CD4-positive, alpha-beta memory T cell (primary cell): ENCODE measurements at regions not wholly inside any gene's neighbourhood (a gene's known extent, or its start where the extent isn't known, plus 50 kb on each side); places are given as distances from the start of the nearest gene placed in this dataset.
"Not testable (repeated sequence)": the region's sequence is repeated elsewhere in the genome, so short reads cannot be mapped to it uniquely, and the experiment has no call there.

Source experiments
- CTCF ChIA-PET: fragments of 350-600 bp; sonication (Branson Sonifier 250); formaldehyde crosslinking; loops from one replicate; lab custom pipeline; 2021; ENCODE audit warnings: inconsistent platforms; ENCODE audit not compliant: partially characterized antibody; lab: Charles Lee
- POLR2A ChIA-PET: fragments of 350-600 bp; sonication (Branson Sonifier 250); formaldehyde crosslinking; loops from one replicate; lab custom pipeline; 2021; ENCODE audit not compliant: partially characterized antibody; lab: Charles Lee
- DNase-seq, 5 donors: peaks; one replicate each; pipeline versions ENCODE4 v3.0.0 to v3.0.0-alpha.2; 2020 to 2022; ENCODE audit warnings: mixed read lengths in 1 of 5
- H3K27ac ChIP-seq: one replicate; pipeline ENCODE4 v1.7.0; 2013; ENCODE audit warnings: low read depth, low read length
- H3K27me3 ChIP-seq: 2 replicates; pipeline ENCODE4 v1.7.0; 2013; ENCODE audit warnings: mild to moderate bottlenecking, low read length, moderate library complexity; ENCODE audit not compliant: insufficient read depth
- H3K36me3 ChIP-seq: 2 replicates; pipeline ENCODE4 v1.7.0; 2013; ENCODE audit warnings: mild to moderate bottlenecking, low read length, moderate library complexity; ENCODE audit not compliant: insufficient read depth
- H3K4me1 ChIP-seq: 2 replicates; pipeline ENCODE4 v1.7.0; 2013; ENCODE audit warnings: mild to moderate bottlenecking, low read length, moderate library complexity; ENCODE audit not compliant: insufficient read depth
- H3K4me3 ChIP-seq, 2 donors: one replicate each; pipeline ENCODE4 v1.7.0; 2013; ENCODE audit warnings: low read length in 2 of 2, mild to moderate bottlenecking in 1 of 2
- H3K9me3 ChIP-seq, 2 donors: one replicate each; pipeline ENCODE4 v1.7.0; 2013; ENCODE audit warnings: low read length in 2 of 2, control low read depth in 1 of 2; ENCODE audit not compliant: control insufficient read depth in 1 of 2
- H3K27ac Mint-ChIP-seq, 7 donors: one replicate each; pipeline ENCODE4 v1.8.0; 2020 to 2021; ENCODE audit warnings: mixed read lengths in 7 of 7, mild to moderate bottlenecking in 6 of 7, inconsistent platforms in 3 of 7, moderate library complexity in 3 of 7
- H3K27me3 Mint-ChIP-seq, 2 donors: one replicate each; pipeline ENCODE4 v1.8.0; 2020 to 2021; ENCODE audit warnings: mixed read lengths in 2 of 2
- H3K36me3 Mint-ChIP-seq, 2 donors: one replicate each; pipeline ENCODE4 v1.8.0; 2020 to 2021; ENCODE audit warnings: mixed read lengths in 2 of 2, inconsistent platforms in 1 of 2, mild to moderate bottlenecking in 1 of 2
- H3K4me1 Mint-ChIP-seq, 4 donors: one replicate each; pipeline ENCODE4 v1.8.0; 2020 to 2021; ENCODE audit warnings: mixed read lengths in 4 of 4, mild to moderate bottlenecking in 1 of 4
- H3K4me3 Mint-ChIP-seq, 8 donors: one replicate each; pipeline ENCODE4 v1.8.0; 2020 to 2021; ENCODE audit warnings: mixed read lengths in 8 of 8, mild to moderate bottlenecking in 7 of 8, moderate library complexity in 6 of 8, inconsistent platforms in 3 of 8
- H3K9me3 Mint-ChIP-seq, 8 donors: one replicate each; pipeline ENCODE4 v1.8.0; 2020 to 2021; ENCODE audit warnings: mixed read lengths in 8 of 8, mild to moderate bottlenecking in 5 of 8, inconsistent platforms in 3 of 8, moderate library complexity in 1 of 8
- intact Hi-C: fragments of 100-400 bp; cut with micrococcal nuclease; formaldehyde crosslinking; loops from one replicate; pipeline ENCODE4 v1.15.1; 2023

DNA sequence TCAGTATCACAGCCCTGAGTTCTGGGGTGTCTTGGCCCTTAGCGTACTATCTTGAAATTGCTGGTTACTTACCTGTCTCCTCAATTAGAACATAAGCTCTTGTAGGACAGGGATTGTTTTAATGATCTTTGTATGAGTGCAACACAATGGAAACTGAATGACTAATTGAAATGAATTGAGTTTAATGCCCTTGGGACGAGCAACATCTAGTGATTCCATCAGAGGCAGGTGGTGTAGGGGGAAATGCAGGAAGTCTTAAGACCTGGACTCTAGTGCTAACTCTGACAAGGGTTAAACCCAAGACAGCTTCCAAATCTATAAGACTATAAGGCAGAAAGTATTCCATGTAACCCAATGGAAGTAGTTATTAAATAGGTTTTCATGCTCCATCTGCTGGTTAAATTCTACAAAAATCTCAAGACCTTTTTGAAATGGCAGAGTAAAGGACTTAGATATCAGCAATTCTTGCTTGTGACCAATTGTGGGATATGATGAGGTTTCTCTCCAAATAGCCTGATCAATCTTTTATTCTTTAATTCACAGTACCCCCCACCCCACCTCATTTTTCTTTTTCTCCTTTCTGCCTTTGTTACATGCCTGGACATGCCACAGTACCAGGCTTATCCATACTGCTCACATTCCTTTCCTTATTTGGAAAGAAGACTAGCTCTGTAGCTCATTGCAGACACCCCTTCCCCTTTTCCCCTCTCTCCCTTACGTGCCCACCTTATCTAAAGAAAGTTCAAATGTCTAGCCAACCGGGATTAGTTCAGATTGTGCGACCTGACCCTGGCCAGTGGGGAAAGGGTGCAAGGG is 340.8 kb downstream of the PAPSS1 start:
- no peak for DNase-seq
- H3K4me3 Mint-ChIP-seq = no peak overlapping the region
- H3K36me3 ChIP-seq = no peaks in the 10 kb centered on the region
- H3K9me3 ChIP-seq = no peaks in the 10 kb centered on the region
- ChIA-PET POLR2A (no interaction called here), CTCF (no interaction called here)
- no peaks in the 10 kb centered on the region for H3K4me1 Mint-ChIP-seq
- H3K9me3 Mint-ChIP-seq = peaks cover 0 to 5% (median 0%) of the 10 kb centered on the region in 8 donors
- intact Hi-C loops = no loop called here
- H3K4me1 ChIP-seq = no peaks in the 10 kb centered on the region
- no peak overlapping the region for H3K4me3 ChIP-seq
- peaks cover 0 to 1% of the 10 kb centered on the region in 2 donors for H3K27me3 Mint-ChIP-seq
- no peaks in the 10 kb centered on the region for H3K27me3 ChIP-seq
- H3K27ac ChIP-seq = no peak overlapping the region
- H3K27ac Mint-ChIP-seq = no peak overlapping the region
- H3K36me3 Mint-ChIP-seq = no peaks in the 10 kb centered on the region

DNA sequence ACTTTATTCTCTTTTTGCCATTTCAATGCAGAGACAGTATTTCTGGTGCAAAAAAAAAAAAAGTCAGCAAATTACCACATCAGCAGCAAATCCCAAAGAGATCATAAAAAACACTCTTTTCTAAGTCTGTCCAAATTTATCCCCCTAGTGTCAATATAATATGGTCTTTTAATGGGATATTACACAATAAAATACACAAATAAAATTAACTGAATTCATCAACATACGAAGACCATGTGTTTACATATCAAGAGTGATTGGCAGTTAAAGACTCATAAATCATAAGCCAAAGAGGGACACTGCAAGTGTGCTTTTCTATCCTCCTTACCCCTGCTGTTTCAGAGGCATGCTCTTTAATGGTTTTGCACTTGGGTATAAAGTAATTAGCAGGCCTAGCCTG is 340.2 kb upstream of the DKK2 start:
- Histone ChIP-seq H3K4me1 (no peaks in the 10 kb centered on the region), H3K9me3 (no peaks in the 10 kb centered on the region), H3K36me3 (no peaks in the 10 kb centered on the region), H3K27ac (no peak overlapping the region), H3K4me3 (no peak overlapping the region), H3K27me3 (no peaks in the 10 kb centered on the region)
- ChIA-PET CTCF (no interaction called here), POLR2A (no interaction called here)
- Mint-ChIP-seq H3K27me3 (peaks cover 0 to 1% of the 10 kb centered on the region in 2 donors), H3K36me3 (no peaks in the 10 kb centered on the region), H3K9me3 (peaks cover 0 to 8% (median 1%) of the 10 kb centered on the region in 8 donors), H3K4me3 (no peak overlapping the region), H3K4me1 (no peaks in the 10 kb centered on the region), H3K27ac (no peak overlapping the region)
- DNase-seq = no peak
- intact Hi-C loops = no loop called here

DNA sequence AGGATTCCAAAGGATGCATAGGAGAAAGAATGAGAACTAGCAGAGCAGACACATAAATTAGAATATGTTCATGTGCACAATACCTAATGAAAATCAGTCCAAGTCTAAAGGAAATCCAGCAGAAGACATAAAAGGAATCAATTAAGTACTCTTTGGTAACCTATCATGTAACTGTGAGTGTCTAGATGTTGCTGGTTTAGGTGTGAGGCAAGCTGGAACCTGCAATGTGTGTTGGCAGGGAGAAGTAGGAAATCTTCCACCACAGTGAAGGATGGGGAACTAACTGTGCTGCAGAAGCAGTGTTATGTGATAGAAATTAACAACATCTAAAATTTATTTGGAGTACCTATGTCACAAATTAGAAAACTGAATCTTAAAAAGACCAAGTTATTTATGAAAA is 330.8 kb upstream of the DKK2 start:
- Histone ChIP-seq H3K27ac (no peak overlapping the region), H3K27me3 (no peaks in the 10 kb centered on the region), H3K9me3 (no peaks in the 10 kb centered on the region), H3K4me3 (no peak overlapping the region), H3K36me3 (no peaks in the 10 kb centered on the region), H3K4me1 (no peaks in the 10 kb centered on the region)
- no peaks in the 10 kb centered on the region for H3K4me1 Mint-ChIP-seq
- H3K27ac Mint-ChIP-seq = no peak overlapping the region
- POLR2A ChIA-PET = no interaction called here
- H3K9me3 Mint-ChIP-seq = peaks cover 0 to 5% (median 1%) of the 10 kb centered on the region in 8 donors
- H3K4me3 Mint-ChIP-seq = no peak overlapping the region
- no peak for DNase-seq
- CTCF ChIA-PET = no interaction called here
- H3K27me3 Mint-ChIP-seq = peaks cover 0 to 1% of the 10 kb centered on the region in 2 donors
- no peaks in the 10 kb centered on the region for H3K36me3 Mint-ChIP-seq
- intact Hi-C loops = no loop called here

DNA sequence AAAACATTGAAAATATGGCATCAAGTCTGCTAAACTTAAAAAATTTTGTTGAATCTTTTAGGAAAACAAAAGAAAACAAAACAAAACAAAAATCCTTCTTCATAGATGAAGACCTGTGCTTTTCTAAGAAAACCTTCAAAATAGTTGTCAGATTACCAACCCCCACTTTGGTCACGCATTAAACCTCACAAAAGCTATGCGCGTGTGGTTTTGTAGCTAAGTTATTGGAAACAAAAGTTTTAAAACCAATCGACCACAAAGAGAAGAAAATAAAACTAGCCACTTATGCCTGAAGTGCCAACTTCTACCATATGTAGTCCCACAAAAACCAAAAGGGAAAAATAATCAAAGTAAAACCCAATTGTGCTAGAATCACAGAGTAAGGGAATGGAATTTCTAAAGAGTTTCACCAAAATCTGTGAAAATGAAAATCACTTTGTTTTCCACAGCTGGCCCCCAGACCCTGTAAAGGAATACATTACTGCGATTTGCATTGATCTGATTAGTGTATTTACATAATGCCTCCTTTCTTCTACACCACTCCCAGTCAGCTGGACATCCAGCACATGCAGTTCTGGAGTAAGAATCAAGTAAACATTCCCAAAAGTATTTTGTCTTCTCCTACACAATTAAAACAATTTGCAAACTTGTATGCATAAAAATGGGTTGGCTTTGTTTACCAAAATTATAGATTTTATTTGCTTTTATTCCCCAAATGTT is 330.1 kb upstream of the DKK2 start:
- Mint-ChIP-seq H3K4me3 (no peak overlapping the region), H3K27ac (no peak overlapping the region), H3K27me3 (peaks cover 0 to 1% of the 10 kb centered on the region in 2 donors), H3K36me3 (no peaks in the 10 kb centered on the region), H3K9me3 (peaks cover 0 to 3% (median 0%) of the 10 kb centered on the region in 8 donors), H3K4me1 (no peaks in the 10 kb centered on the region)
- no peak for DNase-seq
- Histone ChIP-seq H3K27ac (no peak overlapping the region), H3K4me3 (no peak overlapping the region), H3K27me3 (no peaks in the 10 kb centered on the region), H3K36me3 (no peaks in the 10 kb centered on the region), H3K9me3 (no peaks in the 10 kb centered on the region), H3K4me1 (no peaks in the 10 kb centered on the region)
- ChIA-PET POLR2A (no interaction called here), CTCF (no interaction called here)
- intact Hi-C loops = no loop called here

DNA sequence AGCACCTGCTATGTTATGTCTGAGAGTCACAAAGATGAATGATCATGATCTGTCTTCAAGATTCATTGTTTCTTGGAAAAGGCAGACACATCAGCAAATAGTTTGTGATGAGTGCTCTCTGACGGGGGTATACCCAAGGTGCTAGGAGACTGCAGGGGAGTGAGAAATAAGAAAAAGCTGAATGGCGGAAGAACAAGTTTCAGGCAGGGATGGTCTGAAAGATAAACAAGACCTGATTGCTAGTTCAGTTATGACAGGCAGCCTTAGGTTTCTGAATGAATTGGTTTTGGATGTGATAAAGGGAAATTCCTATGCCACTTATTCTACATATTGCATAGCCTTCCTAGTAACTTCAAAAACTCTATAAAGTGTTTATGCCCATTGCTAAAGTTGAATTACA is 327.0 kb upstream of the DKK2 start:
- Histone ChIP-seq H3K9me3 (no peaks in the 10 kb centered on the region), H3K4me1 (no peaks in the 10 kb centered on the region), H3K36me3 (no peaks in the 10 kb centered on the region), H3K27ac (no peak overlapping the region), H3K27me3 (no peaks in the 10 kb centered on the region), H3K4me3 (no peak overlapping the region)
- CTCF ChIA-PET = no interaction called here
- POLR2A ChIA-PET = no interaction called here
- no peak for DNase-seq
- no peak overlapping the region for H3K4me3 Mint-ChIP-seq
- H3K4me1 Mint-ChIP-seq = no peaks in the 10 kb centered on the region
- peaks cover 0 to 3% (median 0%) of the 10 kb centered on the region in 8 donors for H3K9me3 Mint-ChIP-seq
- peaks cover 1% of the 10 kb centered on the region in 2 donors for H3K27me3 Mint-ChIP-seq
- intact Hi-C loops = no loop called here
- no peak overlapping the region for H3K27ac Mint-ChIP-seq
- H3K36me3 Mint-ChIP-seq = no peaks in the 10 kb centered on the region

DNA sequence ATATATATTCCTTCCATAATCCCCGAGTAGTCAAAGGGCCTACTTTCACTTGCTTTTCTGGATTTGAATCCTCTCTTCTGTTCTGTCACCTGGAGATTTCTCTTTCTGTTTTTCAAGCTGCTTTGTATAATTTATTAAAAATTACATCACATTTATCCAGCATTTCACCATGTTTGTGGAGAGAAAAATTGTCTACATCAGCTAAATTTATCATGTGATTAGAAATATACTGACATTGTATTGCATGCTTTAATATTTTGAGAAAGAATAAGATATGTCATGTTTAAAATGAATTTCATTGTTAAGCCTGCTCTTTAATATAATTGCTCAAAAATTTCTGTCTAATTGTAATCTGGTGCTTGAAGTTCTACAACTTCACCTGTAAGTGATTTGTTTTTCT is 323.1 kb upstream of the DKK2 start:
- no peaks in the 10 kb centered on the region for H3K9me3 ChIP-seq
- H3K27ac ChIP-seq = no peak overlapping the region
- Mint-ChIP-seq H3K27ac (peak overlapping the region in 1 of 7 donors; percentile 9), H3K4me3 (no peak overlapping the region), H3K4me1 (no peaks in the 10 kb centered on the region), H3K36me3 (no peaks in the 10 kb centered on the region), H3K9me3 (peaks cover 0 to 7% (median 0%) of the 10 kb centered on the region in 8 donors), H3K27me3 (peaks cover 0 to 1% of the 10 kb centered on the region in 2 donors)
- no peaks in the 10 kb centered on the region for H3K4me1 ChIP-seq
- POLR2A ChIA-PET = no interaction called here
- no peaks in the 10 kb centered on the region for H3K27me3 ChIP-seq
- no peak for DNase-seq
- H3K4me3 ChIP-seq = no peak overlapping the region
- no peaks in the 10 kb centered on the region for H3K36me3 ChIP-seq
- intact Hi-C loops = no loop called here
- CTCF ChIA-PET = no interaction called here

DNA sequence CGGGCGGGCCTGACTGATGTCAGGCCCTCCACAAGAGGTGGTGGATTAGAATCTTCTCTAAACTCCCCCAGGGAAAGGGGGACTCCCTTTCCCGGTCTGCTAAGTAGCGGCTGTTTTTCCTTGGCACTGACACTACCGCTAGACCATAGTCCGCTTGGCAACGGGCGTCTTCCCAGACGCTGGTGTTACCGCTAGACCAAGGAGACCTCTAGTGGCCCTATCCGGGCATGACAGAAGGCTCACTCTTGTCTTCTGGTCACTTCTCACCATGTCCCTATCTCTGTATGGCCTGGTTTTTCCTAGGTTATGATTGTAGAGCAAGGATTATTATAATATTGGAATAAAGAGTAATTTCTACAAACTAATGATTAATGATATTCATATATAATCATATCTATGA is 318.2 kb upstream of the DKK2 start:
- H3K4me1 Mint-ChIP-seq, H3K27ac ChIP-seq, H3K9me3 ChIP-seq, H3K36me3 Mint-ChIP-seq, H3K4me1 ChIP-seq, H3K36me3 ChIP-seq, CTCF ChIA-PET, H3K27ac Mint-ChIP-seq, H3K9me3 Mint-ChIP-seq, H3K27me3 Mint-ChIP-seq, H3K4me3 ChIP-seq, DNase-seq, H3K27me3 ChIP-seq, intact Hi-C loops, H3K4me3 Mint-ChIP-seq, POLR2A ChIA-PET: not testable (repeated sequence)
